ENCODE measurements at regions not wholly inside any gene's neighbourhood (a gene's known extent, or its start where the extent isn't known, plus 50 kb on each side); places are given as distances from the start of the nearest gene placed in this dataset.
A peak's percentile ranks its signal among the peaks of the same experiment; 100 is the strongest.

GRCh38 chr14:61152851-61153364, 128.2 kb downstream of the TMEM30B start:
- H3K27ac ChIP-seq = no peak overlapping the region
- no peak overlapping the region for H3K4me3 ChIP-seq
- TF ChIP-seq, protein P1, sequence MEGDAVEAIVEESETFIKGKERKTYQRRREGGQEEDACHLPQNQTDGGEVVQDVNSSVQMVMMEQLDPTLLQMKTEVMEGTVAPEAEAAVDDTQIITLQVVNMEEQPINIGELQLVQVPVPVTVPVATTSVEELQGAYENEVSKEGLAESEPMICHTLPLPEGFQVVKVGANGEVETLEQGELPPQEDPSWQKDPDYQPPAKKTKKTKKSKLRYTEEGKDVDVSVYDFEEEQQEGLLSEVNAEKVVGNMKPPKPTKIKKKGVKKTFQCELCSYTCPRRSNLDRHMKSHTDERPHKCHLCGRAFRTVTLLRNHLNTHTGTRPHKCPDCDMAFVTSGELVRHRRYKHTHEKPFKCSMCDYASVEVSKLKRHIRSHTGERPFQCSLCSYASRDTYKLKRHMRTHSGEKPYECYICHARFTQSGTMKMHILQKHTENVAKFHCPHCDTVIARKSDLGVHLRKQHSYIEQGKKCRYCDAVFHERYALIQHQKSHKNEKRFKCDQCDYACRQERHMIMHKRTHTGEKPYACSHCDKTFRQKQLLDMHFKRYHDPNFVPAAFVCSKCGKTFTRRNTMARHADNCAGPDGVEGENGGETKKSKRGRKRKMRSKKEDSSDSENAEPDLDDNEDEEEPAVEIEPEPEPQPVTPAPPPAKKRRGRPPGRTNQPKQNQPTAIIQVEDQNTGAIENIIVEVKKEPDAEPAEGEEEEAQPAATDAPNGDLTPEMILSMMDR (IDR thresholded peaks at IDR 0.05) = no peak
- DNase-seq (ENCODE audit: low spot score) = no peak

DNA sequence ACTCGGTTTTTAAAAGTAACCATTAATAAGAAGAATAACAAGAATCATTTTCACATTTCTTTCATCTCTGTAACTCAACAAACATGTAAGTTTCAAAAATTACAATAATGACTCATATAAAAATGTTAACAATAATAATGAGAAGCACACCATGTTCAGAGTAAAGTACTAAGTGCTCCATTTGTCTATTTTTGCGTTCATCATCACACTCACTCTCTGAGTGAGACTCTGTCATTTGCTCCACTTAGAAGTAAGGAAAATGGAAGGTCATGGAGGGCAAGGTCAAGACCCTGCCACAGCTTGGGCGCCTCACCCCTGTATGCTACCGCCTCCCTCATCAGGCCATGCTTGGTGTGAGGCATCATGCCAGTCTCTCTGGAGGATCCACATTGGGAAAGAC, 129.9 kb downstream of the TMEM30B start:
- no peak overlapping the region for H3K27ac ChIP-seq

GRCh38 chr14:61150851-61151250, 130.3 kb downstream of the TMEM30B start:
- TF ChIP-seq, protein P1 (IDR thresholded peaks at IDR 0.05) = no peak
- Histone ChIP-seq H3K27ac (no peak overlapping the region), H3K4me3 (no peak overlapping the region)
- DNase-seq (ENCODE audit: low spot score) = no peak

More for the DNA sequence above, 129.9 kb downstream of the TMEM30B start:
- no peak overlapping the region for H3K4me3 ChIP-seq
- TF ChIP-seq, protein P1 (IDR thresholded peaks at IDR 0.05) = no peak
- DNase-seq (ENCODE audit: low spot score) = no peak

GRCh38 chr14:61149896-61150295, 131.2 kb downstream of the TMEM30B start:
- no peak for DNase-seq (ENCODE audit: low spot score)
- no peak overlapping the region for H3K4me3 ChIP-seq
- no peak overlapping the region for H3K27ac ChIP-seq
- TF ChIP-seq, protein P1 (IDR thresholded peaks at IDR 0.05) = no peak

DNA sequence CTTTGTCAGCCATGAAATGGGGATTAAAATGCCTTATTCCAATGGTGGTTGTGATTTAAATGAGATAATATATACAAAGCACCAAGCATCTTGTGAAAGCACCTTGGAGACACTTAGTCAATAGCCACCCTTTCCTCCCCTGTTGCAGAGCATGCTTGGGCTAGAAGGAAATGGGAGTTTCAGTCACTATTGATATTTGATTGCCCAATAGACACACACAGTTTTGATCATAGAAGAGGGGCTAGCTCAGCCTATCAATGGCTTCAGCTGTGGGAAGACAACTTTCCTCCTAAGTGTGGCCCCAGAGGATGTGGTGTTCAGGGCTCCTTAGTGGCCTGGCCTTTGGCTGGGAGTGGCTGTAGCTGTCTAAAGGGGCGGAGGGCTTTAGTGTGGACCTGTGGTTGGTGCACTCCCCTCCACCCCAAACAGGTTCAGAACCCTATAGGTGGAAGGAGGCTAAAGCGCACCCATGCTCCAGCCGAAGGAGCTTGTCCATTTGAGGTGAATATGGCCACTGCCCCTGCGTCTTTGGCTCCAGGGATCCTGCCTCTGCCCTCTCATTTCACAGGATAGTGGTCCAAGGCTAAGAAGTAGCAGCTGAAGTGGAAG, 132.3 kb downstream of the TMEM30B start:
- TF ChIP-seq, protein P1 (IDR thresholded peaks at IDR 0.05) = no peak
- no peak for DNase-seq (ENCODE audit: low spot score)
- Histone ChIP-seq H3K27ac (peak overlapping the region in 1 of 2 donors; percentile 38), H3K4me3 (no peak overlapping the region)

GRCh38 chr14:61147831-61148549, 133.1 kb downstream of the TMEM30B start:
- DNase-seq (ENCODE audit: low spot score) = no peak
- no peak overlapping the region for H3K4me3 ChIP-seq
- TF ChIP-seq, protein P1 (IDR thresholded peaks at IDR 0.05) = no peak
- H3K27ac ChIP-seq = peak overlapping the region in 1 of 2 donors; percentile 38

Measured in coronary artery (tissue), 2 donors.